HG02852 (cell line): ENCODE measurements at regions not wholly inside any gene's neighbourhood (a gene's known extent, or its start where the extent isn't known, plus 50 kb on each side); places are given as distances from the start of the nearest gene placed in this dataset.
A peak's percentile ranks its signal among the peaks of the same experiment; 100 is the strongest.

Experiments used
- ATAC-seq: cut with Tn5 transposase; IDR thresholded peaks from one replicate; pipeline ENCODE4 v1.9.1; 2021; ENCODE audit warnings: mild to moderate bottlenecking, moderate library complexity; ENCODE audit not compliant: unreplicated experiment

- ATAC-seq = no peak
These were observed 421.4 kb upstream of the CADM1 start for GRCh38 chr11:115925568-115926090.

GRCh38 chr11:115924744-115925567 is 420.7 kb upstream of the CADM1 start:
- ATAC-seq = peak; percentile 81

GRCh38 chr11:115922876-115923275 is 418.7 kb upstream of the CADM1 start:
- ATAC-seq = no peak

DNA sequence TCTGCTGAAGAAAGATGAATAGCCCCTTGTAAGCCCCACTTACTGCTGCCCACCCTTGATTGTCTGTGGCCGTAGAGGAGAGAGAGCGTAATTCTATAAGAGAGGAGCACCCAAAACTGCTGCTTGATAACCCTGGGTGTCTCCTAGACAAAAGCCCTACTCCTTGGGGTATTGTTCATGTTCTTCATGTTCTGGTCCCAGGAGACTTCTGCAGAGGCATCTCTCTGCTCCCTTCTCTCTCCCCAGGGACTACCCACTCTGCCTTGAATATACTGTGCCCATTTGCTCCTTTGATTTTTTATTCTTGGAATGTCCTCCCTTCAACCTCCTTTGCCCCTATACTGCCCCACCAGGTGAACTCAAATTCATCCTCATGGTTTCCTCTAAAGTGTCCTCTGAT is 417.8 kb upstream of the CADM1 start:
- ATAC-seq = no peak

DNA sequence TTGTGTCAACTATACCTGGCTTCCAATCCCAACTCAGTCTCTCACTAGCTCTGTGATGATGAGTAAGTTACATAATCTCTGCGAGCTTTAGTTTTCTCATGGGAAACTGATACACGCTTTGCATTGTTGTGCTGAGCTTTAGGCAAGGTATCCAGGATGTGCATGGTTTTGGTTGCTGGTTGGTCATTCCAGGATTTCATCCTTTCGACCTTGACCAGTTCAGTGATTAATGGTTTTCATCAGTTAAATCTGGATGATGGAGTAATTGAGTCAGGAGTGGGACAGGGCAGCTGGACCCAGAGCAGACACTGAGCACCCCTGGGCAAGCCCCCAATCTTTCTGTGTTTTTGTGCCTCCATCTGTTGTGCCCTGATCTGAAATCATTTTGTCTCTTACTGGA is 417.3 kb upstream of the CADM1 start:
- ATAC-seq = no peak

GRCh38 chr11:115920841-115921480 is 416.7 kb upstream of the CADM1 start:
- no peak for ATAC-seq

- peak; percentile 11 for ATAC-seq
These were observed 415.9 kb upstream of the CADM1 start for GRCh38 chr11:115920092-115920461.

GRCh38 chr11:115919341-115920091 is 415.3 kb upstream of the CADM1 start:
- ATAC-seq = peak; percentile 69

DNA sequence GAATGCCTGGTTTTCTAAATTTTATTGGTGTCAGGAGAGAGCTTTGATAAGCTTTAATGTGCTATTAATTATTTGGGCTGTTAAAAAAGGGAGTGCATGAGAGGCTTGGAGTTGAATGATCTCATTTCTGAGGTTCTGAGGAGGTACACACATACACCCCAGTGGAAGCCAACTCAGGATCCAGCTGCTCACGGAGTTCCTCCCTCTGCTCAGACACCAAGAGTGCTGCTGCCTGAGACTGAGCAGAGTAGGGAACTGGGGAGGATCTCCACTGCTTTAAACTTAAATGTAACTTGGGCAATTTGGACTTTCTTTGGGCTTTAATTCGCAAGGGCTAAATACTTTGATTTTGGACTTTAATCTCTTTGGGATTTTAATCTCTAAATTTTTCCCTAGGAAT is 414.4 kb upstream of the CADM1 start:
- no peak for ATAC-seq

- no peak for ATAC-seq
These were observed 412.4 kb upstream of the CADM1 start for GRCh38 chr11:115916608-115917007.

- ATAC-seq = no peak
These were observed 408.3 kb upstream of the CADM1 start for GRCh38 chr11:115912484-115912945.

- ATAC-seq = no peak
These were observed 407.6 kb upstream of the CADM1 start for GRCh38 chr11:115911613-115912346.

DNA sequence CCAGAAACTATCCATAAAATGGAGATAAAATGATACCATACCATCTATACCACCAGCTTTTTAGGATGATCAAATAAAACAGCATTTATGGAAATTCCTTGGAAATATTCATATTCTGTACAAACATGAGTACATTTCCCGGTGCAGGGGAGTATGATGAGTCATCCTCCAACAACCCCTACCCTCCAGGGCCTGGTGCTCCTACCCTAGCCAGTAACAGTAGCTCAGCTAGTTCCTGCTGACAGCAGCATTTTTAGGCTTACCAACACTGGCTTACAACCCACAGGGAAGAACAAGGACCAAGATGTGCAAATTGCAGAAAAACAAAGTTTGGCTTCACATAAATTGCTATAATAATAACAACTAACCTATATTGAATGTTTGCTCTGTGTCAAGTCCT is 406.2 kb upstream of the CADM1 start:
- ATAC-seq = no peak

GRCh38 chr11:115906171-115906570 is 402.0 kb upstream of the CADM1 start:
- no peak for ATAC-seq

GRCh38 chr11:115905341-115906000 is 401.3 kb upstream of the CADM1 start:
- ATAC-seq = no peak

DNA sequence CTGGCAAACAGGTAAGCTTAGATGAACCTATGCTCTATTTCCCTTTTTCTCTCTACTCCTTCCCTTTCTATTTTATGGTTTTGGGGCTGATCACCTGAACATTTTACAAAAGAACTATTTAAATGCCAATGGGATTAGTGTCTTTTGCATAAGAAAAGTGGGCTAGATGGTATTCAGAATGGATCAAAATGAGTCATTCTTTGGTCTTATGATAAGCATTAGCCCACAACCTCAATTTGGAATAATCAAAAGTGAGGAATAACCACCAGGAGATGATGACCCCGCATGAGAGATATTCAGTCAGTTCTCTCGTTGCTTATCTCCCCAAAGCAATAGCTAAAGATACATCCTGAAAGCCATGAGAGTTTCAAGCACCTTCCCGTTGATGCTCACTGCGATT is 399.0 kb upstream of the CADM1 start:
- no peak for ATAC-seq

- no peak for ATAC-seq
These were observed 396.9 kb upstream of the CADM1 start for GRCh38 chr11:115901069-115901468.

DNA sequence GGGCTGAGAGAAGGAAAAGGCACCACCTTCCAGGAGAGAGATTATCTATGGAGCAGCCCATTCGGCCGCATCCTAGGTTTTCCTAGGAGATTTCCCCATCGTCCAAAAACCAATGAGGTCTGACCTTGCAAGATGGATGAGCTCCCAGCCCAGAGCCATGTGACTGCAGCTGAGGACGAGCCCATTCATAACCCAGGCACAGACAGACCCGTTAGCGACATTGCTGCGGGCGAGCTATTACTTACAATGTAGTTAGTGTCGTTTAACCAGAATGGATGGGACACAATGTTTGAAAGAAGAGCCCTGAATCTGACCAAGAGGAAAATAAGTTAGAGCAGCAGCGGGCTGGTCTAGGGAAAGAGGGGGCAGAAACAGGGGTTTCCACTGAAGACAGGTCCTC is 395.9 kb upstream of the CADM1 start:
- no peak for ATAC-seq

- no peak for ATAC-seq
These were observed 393.5 kb upstream of the CADM1 start for GRCh38 chr11:115897707-115898106.

DNA sequence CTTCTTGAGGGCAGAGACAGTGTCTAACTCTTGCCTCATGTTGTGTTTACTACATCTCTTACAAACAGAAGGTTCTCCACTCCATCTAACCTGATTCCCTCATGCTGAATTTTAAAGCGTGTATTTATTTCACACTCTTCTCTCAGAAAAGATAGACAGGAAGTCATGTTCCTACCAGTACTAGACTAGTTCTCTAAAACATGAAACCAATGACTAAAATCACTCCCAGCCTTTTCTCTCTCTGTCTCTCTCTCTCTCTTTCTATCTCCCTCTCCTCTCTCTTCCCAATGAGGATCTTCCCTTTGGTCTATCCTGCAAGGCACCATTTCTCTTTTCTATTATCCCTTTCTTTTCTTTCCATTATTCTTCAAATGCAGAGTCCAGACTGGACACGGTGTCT is 391.9 kb upstream of the CADM1 start:
- ATAC-seq = peak; percentile 62
